GM12878 (cell line): ENCODE measurements at regions not wholly inside any gene's neighbourhood (a gene's known extent, or its start where the extent isn't known, plus 50 kb on each side); places are given as distances from the start of the nearest gene placed in this dataset.

Experiments
- CHD2 ChIP-seq: IDR thresholded peaks from 2 replicates; pipeline ENCODE4 v1.6.1; 2011; ENCODE audit warnings: low read depth, low read length, improper control_type of control experiment, borderline replicate concordance
- NFIC ChIP-seq: IDR thresholded peaks from 2 replicates; pipeline ENCODE4 v1.6.1; 2012; ENCODE audit warnings: low read depth, mild to moderate bottlenecking, inconsistent platforms, low read length, moderate library complexity

- TF ChIP-seq CHD2 (no peak), NFIC (no peak)
These were observed 188.4 kb upstream of the MAST4 start for GRCh38 chr5:66407765-66408164.
